GM21737 (cell line): ENCODE measurements at regions not wholly inside any gene's neighbourhood (a gene's known extent, or its start where the extent isn't known, plus 50 kb on each side); places are given as distances from the start of the nearest gene placed in this dataset.

Experiments used
- ATAC-seq: cut with Tn5 transposase; IDR thresholded peaks from one replicate; pipeline ENCODE4 v1.9.1; 2021; ENCODE audit warnings: mild to moderate bottlenecking, moderate library complexity; ENCODE audit not compliant: unreplicated experiment

DNA sequence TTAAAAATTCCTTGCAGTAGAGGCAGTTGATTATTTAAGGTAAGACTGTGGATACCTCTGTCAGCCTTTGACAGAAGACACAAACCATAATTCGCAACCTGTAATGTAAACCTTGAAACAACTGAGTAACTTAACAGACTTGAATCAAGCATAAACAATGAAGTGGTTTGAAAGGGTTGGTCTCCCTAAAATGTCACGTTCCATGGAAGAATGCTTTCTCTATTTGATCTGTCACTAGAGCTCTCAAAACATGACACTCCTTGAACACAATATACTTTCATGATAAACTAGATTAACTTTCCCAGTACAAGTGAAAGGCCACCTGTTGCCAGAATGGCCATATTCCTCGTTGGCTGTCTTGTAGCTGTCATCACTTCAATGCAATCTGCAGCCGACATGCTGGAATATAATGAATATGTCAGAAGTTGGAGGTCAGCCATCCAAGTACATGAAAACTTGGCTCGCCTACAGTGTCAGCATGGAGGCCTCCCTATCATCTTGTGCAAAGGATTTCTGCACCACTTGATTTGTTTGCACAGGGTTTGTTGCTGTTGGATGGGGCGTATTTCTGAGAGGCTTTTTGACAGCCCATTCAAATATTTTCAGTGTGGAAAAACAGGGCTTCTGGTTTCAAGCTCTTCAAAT is 228.0 kb downstream of the TLE4 start:
- ATAC-seq = no peak

GRCh38 chr9:79798450-79798849 is 226.7 kb downstream of the TLE4 start:
- ATAC-seq = no peak

DNA sequence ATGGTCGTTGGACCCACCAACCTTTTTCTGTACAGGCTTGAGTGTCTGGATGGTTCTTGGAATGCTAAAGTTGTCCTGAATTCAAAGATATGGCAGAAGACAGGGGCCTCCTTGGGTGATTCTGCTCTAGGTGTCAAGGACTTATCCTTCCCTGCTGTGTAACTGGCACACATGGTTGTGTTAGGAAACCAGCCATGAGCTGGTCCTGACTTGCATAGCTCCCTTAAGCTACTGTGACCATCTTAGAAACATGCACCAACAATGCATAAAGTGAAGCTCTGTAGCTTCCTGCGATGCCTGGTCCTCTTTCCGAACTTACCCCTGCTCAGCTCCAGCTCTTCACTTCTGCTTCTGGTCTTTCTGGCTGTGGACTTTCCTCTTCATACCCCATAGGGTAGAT is 224.6 kb downstream of the TLE4 start:
- ATAC-seq = no peak

DNA sequence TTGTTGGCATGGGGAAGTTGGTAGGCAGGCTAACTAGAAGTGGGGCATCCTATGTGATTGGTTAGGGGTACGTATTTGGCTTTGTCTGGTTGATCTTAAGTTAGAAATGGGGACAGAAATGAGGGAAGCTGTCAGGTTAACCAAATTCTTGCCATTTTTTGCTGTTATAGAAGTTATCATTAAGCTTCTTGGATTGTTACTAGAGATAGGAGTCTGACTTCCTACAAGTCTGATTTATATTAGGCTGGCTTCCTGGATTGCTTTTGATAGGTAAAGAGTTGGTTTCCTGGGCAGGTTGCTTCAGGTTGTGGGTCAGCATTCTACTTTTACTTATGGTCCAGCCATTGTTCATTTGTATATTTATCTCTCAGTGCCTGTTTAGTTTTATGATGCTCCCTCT is 216.9 kb downstream of the TLE4 start:
- no peak for ATAC-seq

DNA sequence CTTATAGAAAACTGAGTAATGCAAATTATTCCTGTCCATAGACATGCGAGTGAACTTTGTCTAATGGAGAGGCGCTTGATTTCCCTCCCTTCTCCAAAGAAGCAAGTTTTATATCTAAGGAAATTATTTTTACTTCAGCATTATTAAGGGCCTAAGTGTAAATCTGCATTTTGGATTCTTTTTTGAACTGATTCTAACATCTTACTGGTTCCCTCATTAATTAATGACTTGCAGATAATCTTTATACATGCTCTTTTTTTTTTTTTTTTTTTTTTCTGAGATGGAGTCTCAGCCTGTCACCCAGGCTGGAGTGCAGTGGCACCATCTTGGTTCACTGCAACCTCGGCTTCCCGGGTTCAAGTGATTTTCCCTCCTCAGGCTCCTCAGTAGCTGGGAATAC is 209.5 kb downstream of the TLE4 start:
- no peak for ATAC-seq

- no peak for ATAC-seq
Measured at GRCh38 chr9:79780559-79780958, 208.8 kb downstream of the TLE4 start.

- no peak for ATAC-seq
Measured at GRCh38 chr9:79779901-79780300, 208.1 kb downstream of the TLE4 start.

DNA sequence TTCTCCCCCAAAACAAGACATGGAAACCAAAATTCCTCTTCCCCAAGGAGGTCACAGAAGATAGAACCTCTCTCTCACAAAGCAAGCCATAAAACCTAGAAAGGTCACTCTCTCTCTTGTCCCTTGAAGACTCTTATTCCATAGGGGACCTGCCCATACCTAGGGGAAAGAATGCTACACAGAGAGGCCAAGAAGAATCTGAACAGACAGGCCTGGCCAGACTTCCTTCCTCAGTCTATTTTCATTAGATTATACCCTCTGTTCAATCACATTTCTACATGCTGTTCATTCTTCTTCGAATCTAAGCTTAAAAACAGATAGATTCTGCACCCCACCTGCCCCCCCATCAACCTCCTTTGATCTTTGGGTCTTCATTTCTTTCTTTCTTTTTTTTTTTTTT is 206.8 kb downstream of the TLE4 start:
- no peak for ATAC-seq

DNA sequence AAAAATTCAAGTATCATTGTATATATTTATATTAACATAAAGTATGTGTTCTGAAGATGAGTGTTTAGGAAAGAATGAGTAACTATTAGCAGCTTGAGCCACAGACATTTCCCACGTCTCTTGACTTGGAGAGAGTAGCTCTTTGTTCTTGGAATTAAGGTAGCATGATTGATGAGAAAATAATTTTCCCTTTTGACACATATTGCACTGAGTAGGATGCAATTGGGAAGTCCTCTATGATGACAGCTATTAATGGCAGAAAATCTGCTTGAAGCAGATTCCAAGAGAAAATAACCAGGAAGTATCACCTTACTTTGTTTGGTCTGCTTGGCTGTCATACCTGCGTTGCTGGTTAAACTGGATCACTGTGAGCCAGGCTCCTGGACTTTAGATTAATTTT is 204.8 kb downstream of the TLE4 start:
- ATAC-seq = no peak
